GM21367 (cell line): ENCODE measurements at regions not wholly inside any gene's neighbourhood (a gene's known extent, or its start where the extent isn't known, plus 50 kb on each side); places are given as distances from the start of the nearest gene placed in this dataset.
"Not testable (repeated sequence)": the region's sequence is repeated elsewhere in the genome, so short reads cannot be mapped to it uniquely, and the experiment has no call there.

Experiments used
- ATAC-seq: cut with Tn5 transposase; IDR thresholded peaks from one replicate; pipeline ENCODE4 v1.9.1; 2021; ENCODE audit not compliant: unreplicated experiment

DNA sequence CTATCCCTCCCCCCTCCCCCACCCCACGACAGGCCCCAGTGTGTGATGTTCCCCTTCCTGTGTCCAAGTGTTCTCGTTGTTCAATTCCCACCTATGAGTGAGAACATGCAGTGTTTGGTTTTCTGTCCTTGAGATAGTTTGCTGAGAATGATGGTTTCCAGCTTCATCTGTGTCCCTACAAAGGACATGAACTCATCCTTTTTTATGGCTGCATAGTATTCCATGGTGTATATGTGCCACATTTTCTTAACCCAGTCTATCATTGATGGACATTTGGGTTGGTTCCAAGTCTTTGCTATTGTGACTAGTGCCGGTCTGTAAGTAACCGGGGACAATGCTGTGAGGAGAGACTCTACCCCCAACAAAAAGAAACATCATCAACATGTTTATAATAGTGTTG is 217.2 kb downstream of the SEC23IP start:
- ATAC-seq, result not testable (repeated sequence)

DNA sequence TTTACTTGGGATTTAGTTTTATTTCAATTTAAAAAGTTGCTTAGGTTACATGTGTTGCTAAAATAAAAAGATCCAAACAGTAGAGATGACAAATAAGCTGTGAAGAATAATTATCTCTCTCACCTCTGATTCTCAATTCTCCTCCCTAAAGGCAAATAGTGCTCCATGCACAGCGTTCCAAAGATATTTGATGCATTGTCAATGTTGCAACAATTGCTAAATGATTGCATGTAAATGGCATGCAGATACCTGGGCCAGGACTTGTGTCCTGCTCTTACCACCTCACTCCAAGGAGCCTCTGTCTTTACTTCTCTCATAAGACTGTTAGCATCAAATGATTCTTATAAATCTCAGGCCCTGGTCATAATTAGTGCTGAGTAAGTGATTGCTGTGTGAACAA is 217.7 kb downstream of the SEC23IP start:
- no peak for ATAC-seq

DNA sequence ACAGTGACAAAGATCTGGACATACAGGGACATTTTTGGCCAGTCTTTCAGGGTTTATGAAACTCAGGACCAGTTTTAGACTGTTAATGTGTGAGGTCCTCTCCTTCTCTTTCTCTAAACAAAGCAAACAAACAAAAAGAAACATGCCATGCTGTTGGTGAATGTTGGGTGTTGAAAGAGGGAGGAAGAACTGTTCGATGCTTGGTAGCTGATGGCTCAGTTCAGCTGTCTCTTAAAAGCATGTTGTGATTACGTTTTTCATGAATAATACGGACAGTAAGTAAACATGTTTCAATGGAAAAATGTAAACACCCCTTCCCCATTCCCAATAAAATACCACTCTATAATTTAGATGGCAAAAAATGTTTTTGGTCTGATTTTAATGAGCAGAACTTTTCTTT is 219.1 kb downstream of the SEC23IP start:
- ATAC-seq, result no peak

DNA sequence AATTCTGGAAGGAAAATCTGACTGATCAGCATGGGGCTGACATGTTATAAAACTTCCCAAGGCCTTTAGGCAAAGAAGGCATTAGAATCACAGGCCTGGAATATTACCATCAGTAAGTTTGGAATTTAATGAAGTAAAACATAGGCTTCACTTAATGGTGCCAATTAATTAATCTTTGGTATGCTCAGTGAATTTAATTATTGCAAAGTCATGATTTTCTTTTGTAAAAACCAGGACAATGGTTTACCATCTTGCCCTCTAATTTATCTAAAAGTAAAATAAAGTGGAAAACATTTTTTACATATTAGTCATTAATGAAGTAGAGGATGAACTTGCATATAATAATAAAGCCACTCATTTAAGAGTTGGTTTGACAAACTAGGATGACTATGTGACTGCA is 220.3 kb downstream of the SEC23IP start:
- no peak for ATAC-seq

DNA sequence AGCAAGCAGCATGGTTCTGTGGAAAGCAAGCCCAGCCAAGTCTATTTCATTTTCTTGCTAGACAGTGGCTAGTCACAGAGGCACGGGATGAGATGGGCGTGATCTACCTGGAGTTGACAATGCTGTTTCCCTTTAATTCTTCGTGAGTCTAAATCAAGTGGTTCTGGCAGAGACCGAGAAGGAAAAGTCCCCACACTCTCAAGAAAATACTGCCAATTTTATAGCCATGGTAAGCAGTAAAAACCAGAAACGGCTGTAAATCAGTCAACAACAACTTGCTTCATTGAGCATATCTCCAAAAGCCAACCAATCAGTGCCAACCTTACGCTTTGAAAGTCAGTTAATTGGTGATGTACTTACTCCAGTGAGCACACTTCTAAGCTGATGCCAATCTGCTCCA is 223.4 kb downstream of the SEC23IP start:
- no peak for ATAC-seq

DNA sequence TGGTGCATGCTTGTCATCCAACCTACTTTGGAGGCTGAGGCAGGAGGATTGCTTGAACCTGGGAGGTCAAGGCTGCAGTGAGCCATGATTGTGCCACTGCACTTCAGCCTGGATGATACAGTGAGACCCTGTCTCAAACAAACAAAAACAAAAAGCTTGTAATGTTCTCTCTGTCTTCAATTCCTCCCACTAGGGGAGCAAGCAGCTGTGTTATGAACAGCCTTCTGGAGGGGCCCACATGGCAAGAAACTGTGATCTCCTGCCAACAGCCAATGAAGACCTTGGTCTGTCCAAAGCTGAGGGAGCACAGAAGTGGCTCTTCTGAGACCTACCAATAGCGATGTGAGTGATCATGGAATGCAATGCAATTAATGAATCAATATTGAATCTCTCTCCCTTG is 229.2 kb downstream of the SEC23IP start:
- no peak for ATAC-seq

DNA sequence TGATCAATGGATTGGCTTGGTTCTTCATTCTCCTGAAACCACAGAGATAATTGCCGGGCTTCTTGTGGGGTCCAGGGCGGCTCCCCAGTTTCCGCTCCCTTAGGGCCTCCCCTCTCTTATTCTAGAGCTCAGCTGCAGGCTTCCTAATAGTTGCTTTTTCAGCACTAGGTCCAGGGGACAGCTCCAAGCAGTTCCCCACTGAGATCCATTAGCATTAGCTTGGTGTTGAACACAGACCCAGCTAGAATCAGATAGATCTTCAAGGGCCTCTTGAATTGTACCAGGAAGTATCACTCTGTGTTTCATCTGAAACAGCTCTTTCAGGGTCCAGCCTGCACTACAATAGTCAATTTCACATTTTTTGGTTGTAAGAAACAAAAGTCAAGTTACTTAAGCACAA is 238.7 kb downstream of the SEC23IP start:
- ATAC-seq, result no peak

DNA sequence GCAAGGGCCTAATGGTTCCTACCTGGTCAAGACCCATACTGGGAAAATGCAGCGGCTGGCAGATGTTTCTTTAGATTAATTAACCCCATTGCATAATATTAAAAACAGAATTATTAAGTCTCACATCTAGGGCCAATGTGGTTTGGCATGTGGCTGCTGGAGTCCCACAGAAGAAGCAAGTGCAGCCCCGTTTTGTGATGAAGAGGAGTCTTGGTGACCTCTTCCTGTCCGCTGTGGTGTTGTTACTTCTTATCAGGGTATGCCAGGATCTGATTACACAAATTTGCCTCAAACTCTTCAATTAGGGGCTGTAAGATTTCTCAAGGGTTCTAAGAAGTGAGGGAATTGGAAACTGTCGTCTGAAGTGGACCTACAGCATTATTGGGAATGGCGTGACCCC is 240.3 kb downstream of the SEC23IP start:
- no peak for ATAC-seq

DNA sequence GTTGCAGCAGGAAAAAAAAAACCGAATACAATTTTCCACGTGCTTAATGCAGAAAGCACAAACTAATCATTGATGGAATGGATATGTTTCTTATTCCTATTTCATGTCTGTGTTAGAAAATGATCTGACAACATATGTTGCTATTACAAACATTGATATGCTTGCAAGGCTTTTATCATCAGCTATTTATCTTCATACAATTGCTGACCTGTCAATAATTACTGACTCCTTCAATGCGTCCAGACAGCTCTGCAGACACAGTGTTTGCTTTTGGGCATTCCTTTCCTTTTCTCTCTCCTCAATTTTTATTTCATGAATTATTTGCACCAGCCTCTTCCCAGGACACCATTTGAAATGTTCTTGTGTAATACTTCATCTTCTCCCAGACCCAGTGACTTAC is 246.2 kb downstream of the SEC23IP start:
- ATAC-seq, result no peak

DNA sequence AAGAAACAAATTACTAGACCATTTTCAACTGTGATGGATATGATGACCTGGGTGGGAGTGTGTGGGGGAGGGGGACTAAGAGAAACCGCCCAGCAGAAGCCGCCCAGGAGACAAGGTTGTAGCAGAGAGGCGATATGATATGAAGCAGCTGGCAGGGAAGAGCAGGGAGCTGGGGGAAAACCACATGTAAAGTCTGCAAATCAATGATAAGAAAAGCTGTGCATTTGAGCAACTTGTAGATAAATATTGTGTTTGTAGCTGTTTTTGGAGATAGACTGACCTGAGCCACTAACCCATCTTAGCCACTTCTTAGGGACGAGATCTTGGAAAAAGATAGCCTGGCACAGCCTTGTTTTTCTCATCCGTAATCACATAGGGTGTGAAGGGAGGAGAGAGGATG is 252.6 kb downstream of the SEC23IP start:
- no peak for ATAC-seq

DNA sequence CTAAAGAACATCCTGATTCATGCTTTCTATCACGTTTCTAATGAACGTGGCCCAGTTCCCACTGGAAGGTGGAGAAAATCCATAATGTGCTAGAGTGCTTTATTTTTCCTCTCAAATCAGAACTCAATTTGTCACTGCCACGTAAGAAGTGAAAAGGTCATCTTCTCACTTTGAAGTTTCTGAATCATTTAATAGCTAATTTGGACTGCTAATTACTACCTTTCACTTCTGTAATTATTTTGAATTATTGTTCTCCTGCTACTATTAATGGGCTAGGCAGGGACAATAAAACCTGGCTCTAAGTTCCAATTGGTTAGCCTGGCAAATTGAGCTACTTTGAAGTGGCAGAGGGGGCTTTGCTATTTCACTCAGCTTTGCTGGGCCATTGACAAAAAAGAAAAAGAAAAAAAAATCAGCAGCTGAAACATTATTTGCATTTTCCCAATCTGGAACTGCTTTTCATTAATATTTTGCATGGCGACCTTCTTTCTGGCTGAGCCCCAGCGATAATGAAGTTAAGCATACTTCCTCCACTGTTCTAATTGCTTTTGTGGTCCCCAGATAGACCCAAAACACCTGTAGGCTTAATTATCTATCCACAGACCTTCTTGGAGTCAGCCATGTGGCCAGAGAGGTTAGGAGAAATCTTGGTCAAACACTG is 264.2 kb downstream of the SEC23IP start:
- ATAC-seq, result no peak

DNA sequence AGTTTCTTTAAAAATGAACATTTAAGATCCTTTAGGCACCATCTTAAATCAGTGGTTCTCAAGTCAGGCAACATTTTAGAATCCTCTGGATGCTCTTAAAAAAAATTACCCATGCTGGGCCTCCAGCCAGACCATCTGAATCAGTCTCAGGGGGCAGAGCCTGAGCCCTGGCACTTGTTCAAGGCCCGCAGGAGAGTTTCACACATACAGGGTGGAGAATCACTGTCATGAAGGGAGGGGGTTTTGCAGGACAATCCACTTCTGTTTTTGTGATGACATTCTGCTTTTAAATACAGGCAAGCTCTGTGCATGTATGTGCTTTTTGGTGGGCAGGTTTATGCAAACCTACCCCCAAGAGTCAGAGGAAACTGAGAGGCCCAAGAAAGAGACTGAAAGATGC is 268.6 kb downstream of the SEC23IP start:
- ATAC-seq, result no peak

DNA sequence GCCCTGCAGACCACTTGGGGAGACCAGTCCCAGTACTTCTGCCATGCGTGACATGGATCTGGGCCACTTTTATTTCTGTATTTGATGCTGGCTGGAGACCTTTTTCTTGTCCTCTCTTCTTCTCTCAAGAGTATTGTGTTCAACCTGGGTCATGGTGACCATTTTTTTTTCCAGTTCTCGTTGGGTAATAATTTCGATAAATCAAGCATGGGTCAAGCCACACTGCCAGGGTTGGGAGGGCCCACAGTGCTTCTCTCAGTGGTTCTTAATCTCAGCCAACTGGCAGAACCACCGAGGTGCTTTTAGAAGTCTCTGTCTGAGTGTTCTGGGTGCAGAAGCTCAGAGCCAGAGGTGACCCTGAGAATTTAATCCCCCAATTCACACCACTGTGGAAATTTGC is 269.9 kb downstream of the SEC23IP start:
- no peak for ATAC-seq

DNA sequence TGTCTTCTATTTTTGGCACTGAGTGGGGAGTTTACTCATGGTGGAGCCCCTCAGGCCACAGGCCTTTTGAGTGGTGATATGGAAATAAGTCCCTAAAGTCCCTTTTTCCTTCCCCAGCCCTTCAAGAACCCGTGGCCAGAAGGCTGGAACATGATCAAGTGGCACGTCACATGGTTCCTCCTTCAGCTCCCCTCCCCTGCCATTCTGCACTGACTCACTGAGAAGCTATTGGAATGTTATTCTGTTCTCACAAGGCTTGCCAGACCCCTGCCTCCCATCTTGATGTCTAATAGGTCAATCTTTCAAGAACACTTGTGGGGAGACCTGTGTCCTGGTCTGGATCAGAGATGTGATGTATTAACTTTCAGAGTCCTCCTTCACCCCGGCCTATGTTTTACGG is 279.8 kb downstream of the SEC23IP start:
- no peak for ATAC-seq

DNA sequence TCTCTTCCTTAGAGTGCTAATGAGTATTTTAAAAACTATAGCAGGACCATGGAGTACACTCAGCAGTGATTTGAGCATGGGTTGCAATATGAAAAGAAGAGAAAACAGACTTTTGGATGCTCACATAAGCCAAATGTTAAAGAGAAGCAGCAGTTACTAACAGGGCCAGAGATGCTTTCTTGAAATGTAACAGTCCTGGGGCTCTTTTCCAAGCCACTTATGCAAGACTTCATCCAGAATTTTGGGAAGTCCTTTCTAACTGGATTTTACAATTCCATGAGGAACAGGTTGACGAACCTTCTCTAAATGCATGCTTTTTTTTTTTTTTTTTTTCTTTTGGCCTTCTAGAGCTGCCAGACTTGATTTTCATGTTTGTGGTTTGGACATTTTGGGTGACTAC is 282.0 kb downstream of the SEC23IP start:
- no peak for ATAC-seq

DNA sequence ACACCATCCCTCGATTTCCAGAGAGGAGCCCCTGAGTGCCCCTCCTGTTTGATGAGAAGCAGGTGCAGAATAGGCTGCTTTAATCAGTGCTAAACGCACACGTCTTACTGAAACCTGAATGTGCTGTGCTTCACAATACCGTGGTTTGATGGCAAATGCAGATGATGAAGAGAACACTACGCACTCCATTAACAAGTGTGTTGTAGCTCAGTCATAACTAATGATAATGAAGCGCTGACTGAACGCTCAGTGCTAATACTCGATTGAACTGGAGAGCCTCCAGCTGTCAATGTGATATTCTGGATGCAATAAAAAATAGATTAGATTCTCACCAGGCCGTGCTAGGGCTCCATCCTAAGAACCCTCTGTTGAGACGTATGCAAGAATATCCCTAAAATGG is 279.7 kb upstream of the PLPP4 start:
- no peak for ATAC-seq

DNA sequence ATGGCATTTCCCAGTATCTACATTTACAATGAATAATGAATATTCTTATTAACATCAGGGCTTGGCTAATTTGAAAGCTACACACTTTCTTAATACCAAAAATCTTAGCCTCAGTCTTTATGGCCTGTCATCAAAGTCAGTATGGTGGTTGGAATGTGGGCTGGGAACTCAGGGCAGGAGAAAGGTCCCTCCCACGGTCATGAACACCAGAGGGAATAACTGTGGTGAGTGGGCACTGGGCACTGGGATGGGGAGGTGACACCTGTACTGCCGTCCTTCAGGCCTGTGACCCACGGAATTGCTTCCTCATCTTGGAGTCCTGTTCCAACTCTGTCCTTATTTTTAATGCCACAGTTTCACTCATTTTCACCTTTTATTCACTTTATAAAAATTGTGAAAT is 276.9 kb upstream of the PLPP4 start:
- ATAC-seq, result no peak

DNA sequence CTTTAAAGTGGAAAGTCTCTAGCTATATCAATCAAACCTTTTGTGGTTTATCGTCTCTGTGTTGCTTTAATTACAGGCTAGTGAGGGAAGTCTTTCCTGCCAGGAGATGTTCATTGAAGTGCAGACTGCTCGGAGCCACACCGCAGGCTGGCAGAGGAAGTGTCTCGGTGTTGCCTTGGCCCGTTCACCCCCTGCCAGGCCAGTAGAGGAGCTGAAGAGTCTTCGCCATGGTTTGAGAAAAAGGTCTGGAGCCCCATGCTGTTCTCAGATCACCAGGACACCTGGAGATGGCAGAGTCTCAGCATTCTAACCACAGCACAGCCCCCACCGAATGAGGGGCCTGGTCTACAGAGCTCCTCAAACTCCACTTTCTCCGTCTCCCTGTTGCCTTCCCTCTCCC is 275.9 kb upstream of the PLPP4 start:
- no peak for ATAC-seq

DNA sequence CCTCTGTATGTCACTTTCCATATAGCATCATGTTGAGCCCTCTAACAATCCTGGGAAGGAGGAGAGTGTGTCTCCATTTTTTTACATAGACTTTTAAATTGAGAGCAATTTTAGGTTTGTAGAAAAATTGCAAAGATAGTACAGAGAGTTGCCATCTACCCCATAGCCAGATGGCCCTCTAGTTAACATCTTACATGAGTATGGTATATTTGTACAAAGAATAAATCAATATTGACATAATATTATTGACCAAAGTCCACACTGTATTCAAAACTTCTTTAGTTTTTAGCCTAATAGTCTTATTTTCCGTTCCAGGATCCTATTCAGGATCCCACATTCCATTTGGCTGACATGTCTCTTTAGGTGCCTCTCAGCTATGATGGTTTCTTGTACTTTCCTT is 274.6 kb upstream of the PLPP4 start:
- ATAC-seq, result no peak

DNA sequence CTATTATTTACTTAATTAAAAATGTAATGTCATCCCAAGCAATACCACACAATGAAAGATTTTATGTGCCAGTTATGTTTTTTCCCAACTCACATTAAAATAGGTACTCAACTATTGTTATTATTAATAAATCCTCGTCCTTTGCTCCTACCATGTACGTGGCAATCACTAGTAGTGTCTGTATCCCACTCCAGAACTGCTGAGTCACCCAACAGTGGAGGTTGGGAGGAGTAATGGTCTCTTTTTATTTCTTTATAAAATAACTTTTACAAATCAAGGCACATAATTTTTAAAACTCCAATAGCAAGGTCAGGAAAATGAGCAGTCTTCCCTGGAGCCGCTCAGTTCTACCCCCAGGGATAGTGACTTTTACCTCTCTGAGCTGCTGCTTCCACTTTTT is 273.5 kb upstream of the PLPP4 start:
- no peak for ATAC-seq

DNA sequence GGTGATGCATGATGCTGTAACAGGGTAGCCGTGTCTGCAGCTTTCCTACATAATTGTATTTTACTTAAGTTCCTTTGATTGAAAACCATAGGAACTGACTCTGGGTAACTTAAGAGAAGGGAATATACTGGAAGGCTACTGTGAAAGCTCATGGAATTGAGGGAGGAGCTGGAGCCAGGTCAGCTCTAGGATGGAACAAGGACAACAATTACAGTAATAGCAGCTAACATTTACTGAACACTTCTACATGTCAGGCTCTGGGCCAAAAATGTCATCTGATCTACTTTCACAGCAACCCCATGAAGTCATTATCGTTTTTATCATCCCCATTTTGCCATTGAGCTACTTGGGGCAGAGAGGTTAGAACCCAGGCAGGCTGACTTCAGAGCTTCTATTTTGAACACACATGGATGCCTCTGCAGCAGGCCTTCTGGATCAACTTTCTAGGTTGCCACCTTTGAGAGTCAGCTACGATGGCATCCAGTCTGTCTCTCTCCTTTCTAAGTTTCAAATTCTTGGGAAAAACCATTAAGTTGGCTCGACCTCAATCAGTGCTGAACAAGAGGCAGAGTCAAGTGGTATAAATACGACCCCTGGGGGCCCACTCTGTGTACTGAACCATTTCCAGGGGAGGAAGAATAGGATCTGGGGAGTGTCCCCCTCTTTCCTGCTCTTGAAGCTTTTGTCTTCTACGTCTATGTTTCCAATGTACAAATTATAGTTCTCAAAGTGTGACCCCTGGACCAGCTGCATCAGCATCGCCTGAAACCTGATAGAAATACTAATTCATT is 272.3 kb upstream of the PLPP4 start:
- ATAC-seq, result no peak

DNA sequence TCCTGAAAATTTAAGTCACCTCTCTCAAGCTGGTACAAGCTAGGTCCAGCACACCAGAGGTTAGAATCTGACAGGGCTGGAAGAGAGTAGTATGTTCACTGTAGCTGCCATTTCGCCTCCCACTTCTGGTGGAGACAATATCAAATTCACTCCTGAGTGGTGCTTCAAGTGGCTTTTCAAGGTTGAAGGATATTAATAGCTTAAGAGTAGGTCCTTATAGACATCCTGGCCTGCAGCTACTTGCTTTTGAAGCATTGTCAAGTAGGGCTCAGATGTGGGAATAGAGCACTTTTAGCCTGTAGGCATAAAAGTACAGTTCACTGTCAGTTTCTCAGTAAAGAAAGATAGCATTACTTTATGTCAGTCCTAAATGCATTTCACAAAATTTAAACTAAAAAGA is 270.5 kb upstream of the PLPP4 start:
- ATAC-seq, result no peak

DNA sequence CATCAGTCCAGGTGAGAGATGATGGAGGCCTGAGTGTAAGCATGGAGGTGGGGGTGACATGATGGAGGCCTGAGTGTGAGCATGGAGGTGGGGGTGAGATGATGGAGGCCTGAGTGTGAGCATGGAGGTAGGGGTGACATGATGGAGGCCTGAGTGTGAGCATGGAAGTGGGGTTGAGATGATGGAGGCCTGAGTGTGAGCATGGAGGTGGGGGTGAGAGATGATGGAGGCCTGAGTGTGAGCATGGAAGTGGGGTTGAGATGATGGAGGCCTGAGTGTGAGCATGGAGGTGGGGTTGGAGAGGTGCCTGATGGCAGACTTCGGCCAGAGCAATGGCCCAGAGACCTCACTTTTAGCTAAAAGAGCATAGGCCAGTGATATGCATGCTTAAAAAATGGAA is 269.9 kb upstream of the PLPP4 start:
- not testable (repeated sequence) for ATAC-seq
